GM19240 (cell line): ENCODE measurements at regions not wholly inside any gene's neighbourhood (a gene's known extent, or its start where the extent isn't known, plus 50 kb on each side); places are given as distances from the start of the nearest gene placed in this dataset.
A peak's percentile ranks its signal among the peaks of the same experiment; 100 is the strongest.
"Not testable (repeated sequence)": the region's sequence is repeated elsewhere in the genome, so short reads cannot be mapped to it uniquely, and the experiment has no call there.

ENCODE experiments used
- DNase-seq: peaks from one replicate; pipeline ENCODE4 v3.0.0; 2011; ENCODE audit warnings: low spot score; ENCODE audit not compliant: insufficient read length

- not testable (repeated sequence) for DNase-seq
Measured at GRCh38 chr15:83335542-83335941, 51.1 kb upstream of the BNC1 start.

- no peak for DNase-seq
Measured at GRCh38 chr15:83339396-83339795, 54.9 kb upstream of the BNC1 start.

- DNase-seq: no peak
Measured at GRCh38 chr15:83340087-83340486, 55.6 kb upstream of the BNC1 start.

- DNase-seq: no peak
Measured at GRCh38 chr15:83346342-83346741, 61.9 kb upstream of the BNC1 start.

- no peak for DNase-seq
Measured at GRCh38 chr15:83352119-83352518, 67.7 kb upstream of the BNC1 start.

- DNase-seq: no peak
Measured at GRCh38 chr15:83356501-83357399, 72.3 kb upstream of the BNC1 start.

GRCh38 chr15:83358972-83359564 is 74.6 kb upstream of the BNC1 start:
- no peak for DNase-seq

- DNase-seq: no peak
Measured at GRCh38 chr15:83362706-83363105, 78.2 kb upstream of the BNC1 start.

GRCh38 chr15:83364501-83364900 is 80.0 kb upstream of the BNC1 start:
- no peak for DNase-seq

GRCh38 chr15:83365370-83365938 is 81.0 kb upstream of the BNC1 start:
- DNase-seq: no peak

- no peak for DNase-seq
Measured at GRCh38 chr15:83372434-83372891, 74.7 kb upstream of the SH3GL3 start.

GRCh38 chr15:83378921-83379578 is 68.1 kb upstream of the SH3GL3 start:
- DNase-seq: no peak

GRCh38 chr15:83379579-83379959 is 67.6 kb upstream of the SH3GL3 start:
- DNase-seq: no peak

- no peak for DNase-seq
Measured at GRCh38 chr15:83380059-83380458, 67.1 kb upstream of the SH3GL3 start.

- DNase-seq: peak; percentile 38
Measured at GRCh38 chr15:83380682-83381081, 66.5 kb upstream of the SH3GL3 start.

- DNase-seq: not testable (repeated sequence)
Measured at GRCh38 chr15:83383608-83384139, 63.5 kb upstream of the SH3GL3 start.

GRCh38 chr15:83396101-83396500 is 51.0 kb upstream of the SH3GL3 start:
- no peak for DNase-seq
